PC-9 (cell line): ENCODE measurements at regions not wholly inside any gene's neighbourhood (a gene's known extent, or its start where the extent isn't known, plus 50 kb on each side); places are given as distances from the start of the nearest gene placed in this dataset.

Experiments
- EZH2 ChIP-seq: fragments of 200-600 bp; sonication (generic); IDR thresholded peaks from 2 replicates; pipeline ENCODE4 v1.8.0; 2017; ENCODE audit warnings: antibody characterized with exemption, low read depth
- TF ChIP-seq, protein P1 (sequence below): fragments of 200-600 bp; sonication (generic); conservative IDR thresholded peaks from 2 replicates; pipeline ENCODE4 v1.6.1; 2017; ENCODE audit warnings: mixed run types, antibody characterized with exemption, mild to moderate bottlenecking, moderate library complexity

DNA sequence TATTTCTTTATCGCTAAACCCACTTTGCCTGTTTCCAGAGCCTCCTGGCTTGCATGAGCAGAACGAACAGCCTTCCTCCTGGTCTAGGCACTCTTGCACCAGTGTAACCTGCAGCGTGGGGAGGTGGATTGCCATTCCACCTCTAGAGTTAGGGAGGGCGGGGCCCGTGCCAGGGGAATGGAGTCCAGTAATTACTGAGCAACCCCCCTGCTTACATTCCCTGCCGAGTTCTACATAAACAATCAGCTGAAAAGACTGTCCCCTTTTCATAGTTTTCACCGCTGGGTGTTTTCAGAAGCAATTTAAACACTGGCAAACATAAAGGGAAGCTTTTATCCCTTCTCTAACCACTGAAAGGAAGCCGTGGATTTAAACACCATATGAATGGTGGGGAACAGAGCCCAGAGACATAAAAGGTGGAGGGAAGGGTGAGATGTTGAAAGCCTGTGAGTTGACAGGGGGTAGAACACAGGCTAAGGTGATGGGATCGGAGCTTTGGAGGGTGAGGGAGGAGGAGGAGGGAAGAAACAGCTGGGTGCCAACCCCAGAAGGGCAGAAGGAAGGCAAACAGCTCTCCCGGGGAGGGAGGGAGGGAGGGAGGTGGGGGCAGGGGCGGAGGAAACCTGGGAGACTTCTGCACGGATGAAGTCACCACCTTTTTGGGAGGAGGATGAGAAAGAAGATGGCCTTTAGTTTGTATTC, 68.0 kb upstream of the WDR26 start:
- TF ChIP-seq, protein P1, sequence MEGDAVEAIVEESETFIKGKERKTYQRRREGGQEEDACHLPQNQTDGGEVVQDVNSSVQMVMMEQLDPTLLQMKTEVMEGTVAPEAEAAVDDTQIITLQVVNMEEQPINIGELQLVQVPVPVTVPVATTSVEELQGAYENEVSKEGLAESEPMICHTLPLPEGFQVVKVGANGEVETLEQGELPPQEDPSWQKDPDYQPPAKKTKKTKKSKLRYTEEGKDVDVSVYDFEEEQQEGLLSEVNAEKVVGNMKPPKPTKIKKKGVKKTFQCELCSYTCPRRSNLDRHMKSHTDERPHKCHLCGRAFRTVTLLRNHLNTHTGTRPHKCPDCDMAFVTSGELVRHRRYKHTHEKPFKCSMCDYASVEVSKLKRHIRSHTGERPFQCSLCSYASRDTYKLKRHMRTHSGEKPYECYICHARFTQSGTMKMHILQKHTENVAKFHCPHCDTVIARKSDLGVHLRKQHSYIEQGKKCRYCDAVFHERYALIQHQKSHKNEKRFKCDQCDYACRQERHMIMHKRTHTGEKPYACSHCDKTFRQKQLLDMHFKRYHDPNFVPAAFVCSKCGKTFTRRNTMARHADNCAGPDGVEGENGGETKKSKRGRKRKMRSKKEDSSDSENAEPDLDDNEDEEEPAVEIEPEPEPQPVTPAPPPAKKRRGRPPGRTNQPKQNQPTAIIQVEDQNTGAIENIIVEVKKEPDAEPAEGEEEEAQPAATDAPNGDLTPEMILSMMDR: no peak
- TF ChIP-seq EZH2: no peak
